Upper lobe of left lung (tissue), 4 donors: ENCODE measurements at regions not wholly inside any gene's neighbourhood (a gene's known extent, or its start where the extent isn't known, plus 50 kb on each side); places are given as distances from the start of the nearest gene placed in this dataset.

Experiments used
- CTCF ChIP-seq, 6 experiments: fragments of 450-650 bp in 4 of 6; fragments of 200-600 bp in 2 of 6; sonication (generic) in 2 of 6; IDR thresholded peaks; one replicate each; pipeline ENCODE4 v1.5.1; 2016 to 2019; ENCODE audit warnings: antibody characterized with exemption in 6 of 6
- EP300 ChIP-seq, 4 donors: sonication (generic); formaldehyde crosslinking; IDR thresholded peaks; one replicate each; pipeline ENCODE4 v1.5.1; 2017; ENCODE audit warnings: antibody characterized with exemption in 4 of 4, control low read depth in 2 of 4
- POLR2AphosphoS5 ChIP-seq, 2 donors: sonication (generic); formaldehyde crosslinking; IDR thresholded peaks; one replicate each; pipeline ENCODE4 v1.5.1; 2017; ENCODE audit warnings: antibody characterized with exemption in 2 of 2

- TF ChIP-seq CTCF (IDR thresholded peaks at IDR 0.05) (no peak), POLR2AphosphoS5 (IDR thresholded peaks at IDR 0.05) (no peak), EP300 (IDR thresholded peaks at IDR 0.05) (no peak)
Observed at GRCh38 chr2:74746480-74746879, 87.4 kb upstream of the HK2 start.
